CD4-positive, alpha-beta T cell (primary cell): ENCODE measurements at regions not wholly inside any gene's neighbourhood (a gene's known extent, or its start where the extent isn't known, plus 50 kb on each side); places are given as distances from the start of the nearest gene placed in this dataset.

Experiments used
- ATAC-seq: fragments of 200-7000 bp; cut with Tn5 transposase; one replicate; pipeline ENCODE4 v1.10.0; 2022; ENCODE audit warnings: mild to moderate bottlenecking; ENCODE audit not compliant: poor library complexity
- CTCF ChIA-PET: fragments of 350-600 bp; sonication (Branson Sonifier 250); formaldehyde crosslinking; loops from one replicate; lab custom pipeline; 2021; ENCODE audit warnings: antibody characterized with exemption, inconsistent platforms; lab: Charles Lee
- POLR2A ChIA-PET: fragments of 350-600 bp; sonication (Branson Sonifier 250); formaldehyde crosslinking; loops from one replicate; lab custom pipeline; 2021; ENCODE audit warnings: antibody characterized with exemption, inconsistent platforms; lab: Charles Lee
- DNase-seq, 14 experiments: peaks; one replicate each; pipeline ENCODE4 v3.0.0-alpha.2; 2013 to 2020; ENCODE audit warnings: mixed read lengths in 2 of 14
- H3K27ac ChIP-seq, 2 donors: one replicate each; pipeline versions ENCODE4 v1.5.1 to v1.7.0; 2013; ENCODE audit warnings: low read length in 2 of 2, low read depth in 1 of 2, mild to moderate bottlenecking in 1 of 2
- H3K27me3 ChIP-seq, 2 experiments: 1 replicate in 1 of 2; 2 replicates in 1 of 2; pipeline versions ENCODE4 v1.6.1 to v1.7.0; 2013; ENCODE audit warnings: low read length in 2 of 2, control low read depth in 1 of 2, mild to moderate bottlenecking in 1 of 2, moderate library complexity in 1 of 2; ENCODE audit not compliant: insufficient read depth in 2 of 2, control insufficient read depth in 1 of 2
- H3K36me3 ChIP-seq: one replicate; pipeline ENCODE4 v1.6.1; 2013; ENCODE audit warnings: low read length, control low read depth; ENCODE audit not compliant: insufficient read depth
- H3K4me1 ChIP-seq: one replicate; pipeline ENCODE4 v1.6.1; 2013; ENCODE audit warnings: low read length, control low read depth; ENCODE audit not compliant: insufficient read depth
- H3K4me3 ChIP-seq: one replicate; pipeline ENCODE4 v1.5.1; 2013; ENCODE audit warnings: mild to moderate bottlenecking, low read length, moderate library complexity
- H3K9me3 ChIP-seq, 2 experiments: 1 replicate in 1 of 2; 2 replicates in 1 of 2; pipeline versions ENCODE4 v1.6.1 to v1.7.0; 2013; ENCODE audit warnings: low read length in 2 of 2, mild to moderate bottlenecking in 2 of 2, control low read depth in 1 of 2, moderate library complexity in 1 of 2; ENCODE audit not compliant: control insufficient read depth in 1 of 2, insufficient read depth in 1 of 2
- H3K27ac Mint-ChIP-seq: one replicate; pipeline ENCODE4 v1.8.0; 2020; ENCODE audit warnings: mixed read lengths
- H3K27me3 Mint-ChIP-seq: one replicate; pipeline ENCODE4 v1.8.0; 2021; ENCODE audit warnings: mixed read lengths
- H3K36me3 Mint-ChIP-seq: one replicate; pipeline ENCODE4 v1.8.0; 2021; ENCODE audit warnings: low read depth, mixed read lengths
- H3K4me1 Mint-ChIP-seq: one replicate; pipeline ENCODE4 v1.8.0; 2021; ENCODE audit warnings: low read depth, mixed read lengths
- H3K4me3 Mint-ChIP-seq: one replicate; pipeline ENCODE4 v1.8.0; 2020; ENCODE audit warnings: mild to moderate bottlenecking, mixed read lengths
- H3K9me3 Mint-ChIP-seq: one replicate; pipeline ENCODE4 v1.8.0; 2020; ENCODE audit warnings: mixed read lengths
- CTCF ChIP-seq: fragments of 200-600 bp; IDR thresholded peaks from one replicate; pipeline ENCODE4 v1.8.0; 2022; ENCODE audit warnings: antibody characterized with exemption, mild to moderate bottlenecking
- intact Hi-C, 2 experiments: fragments of 100-400 bp; cut with DNase I in 1 of 2; cut with micrococcal nuclease in 1 of 2; formaldehyde crosslinking; loops; one replicate each; pipeline versions ENCODE4 v1.15.1 to v1.9.0; 2023 to 2025; cut with DNase I, micrococcal nuclease

GRCh38 chr9:118871531-118871930 lies 497.7 kb downstream of the BRINP1 start:
- Mint-ChIP-seq H3K27me3 (no peaks in the 10 kb centered on the region), H3K36me3 (no peaks in the 10 kb centered on the region), H3K4me3 (no peak overlapping the region), H3K9me3 (no peaks in the 10 kb centered on the region), H3K4me1 (no peaks in the 10 kb centered on the region), H3K27ac (no peak overlapping the region)
- ChIA-PET POLR2A (no interaction called here), CTCF (no interaction called here)
- Histone ChIP-seq H3K9me3 (peaks cover 0 to 7% of the 10 kb centered on the region in 2 experiments), H3K27ac (no peak overlapping the region), H3K36me3 (no peaks in the 10 kb centered on the region), H3K27me3 (no peaks in the 10 kb centered on the region), H3K4me3 (no peak overlapping the region), H3K4me1 (no peaks in the 10 kb centered on the region)
- ATAC-seq (no peak), DNase-seq (no peak)
- TF ChIP-seq CTCF = no peak
- intact Hi-C loops = no loop called here

- Mint-ChIP-seq H3K27ac (no peak overlapping the region), H3K36me3 (no peaks in the 10 kb centered on the region), H3K4me3 (no peak overlapping the region), H3K27me3 (no peaks in the 10 kb centered on the region), H3K9me3 (peaks cover 4% of the 10 kb centered on the region), H3K4me1 (no peaks in the 10 kb centered on the region)
- no peaks in the 10 kb centered on the region for H3K27me3 ChIP-seq
- no peak for TF ChIP-seq CTCF
- intact Hi-C loops = no loop called here
- ChIA-PET POLR2A (no interaction called here), CTCF (no interaction called here)
- H3K4me3 ChIP-seq = no peak overlapping the region
- H3K27ac ChIP-seq = no peak overlapping the region
- DNase-seq = no peak
- H3K4me1 ChIP-seq = no peaks in the 10 kb centered on the region
- peaks cover 0 to 3% of the 10 kb centered on the region in 2 experiments for H3K9me3 ChIP-seq
- ATAC-seq = no peak
- no peaks in the 10 kb centered on the region for H3K36me3 ChIP-seq
Measured at GRCh38 chr9:118882684-118883083, 486.6 kb downstream of the BRINP1 start.

GRCh38 chr9:118883411-118883810 lies 485.8 kb downstream of the BRINP1 start:
- no peak overlapping the region for H3K27ac Mint-ChIP-seq
- ChIA-PET CTCF (no interaction called here), POLR2A (no interaction called here)
- Histone ChIP-seq H3K4me1 (no peaks in the 10 kb centered on the region), H3K36me3 (no peaks in the 10 kb centered on the region), H3K4me3 (no peak overlapping the region), H3K27me3 (no peaks in the 10 kb centered on the region), H3K9me3 (no peaks in the 10 kb centered on the region), H3K27ac (no peak overlapping the region)
- peaks cover 3% of the 10 kb centered on the region for H3K9me3 Mint-ChIP-seq
- DNase-seq (no peak), ATAC-seq (no peak)
- no peak overlapping the region for H3K4me3 Mint-ChIP-seq
- intact Hi-C loops = no loop called here
- no peak for TF ChIP-seq CTCF
- no peaks in the 10 kb centered on the region for H3K36me3 Mint-ChIP-seq
- no peaks in the 10 kb centered on the region for H3K4me1 Mint-ChIP-seq
- no peaks in the 10 kb centered on the region for H3K27me3 Mint-ChIP-seq
